Endothelial cell (in vitro differentiated cells): ENCODE measurements at regions not wholly inside any gene's neighbourhood (a gene's known extent, or its start where the extent isn't known, plus 50 kb on each side); places are given as distances from the start of the nearest gene placed in this dataset.

Source experiments
- DNase-seq: peaks from one replicate; pipeline ENCODE4 v3.0.0; 2021; ENCODE audit warnings: low spot score
- H3K27ac Mint-ChIP-seq: one replicate; pipeline ENCODE4 v1.8.0; 2021; ENCODE audit warnings: mixed read lengths, inconsistent platforms; ENCODE audit not compliant: unreplicated experiment
- H3K27me3 Mint-ChIP-seq: one replicate; pipeline ENCODE4 v1.8.0; 2021; ENCODE audit warnings: mild to moderate bottlenecking, moderate library complexity, mixed read lengths, inconsistent platforms; ENCODE audit not compliant: unreplicated experiment
- H3K36me3 Mint-ChIP-seq: one replicate; pipeline ENCODE4 v1.8.0; 2021; ENCODE audit warnings: mild to moderate bottlenecking, low read depth, mixed read lengths, inconsistent platforms; ENCODE audit not compliant: unreplicated experiment
- H3K4me1 Mint-ChIP-seq: one replicate; pipeline ENCODE4 v1.8.0; 2021; ENCODE audit warnings: mild to moderate bottlenecking, mixed read lengths, inconsistent platforms; ENCODE audit not compliant: unreplicated experiment
- H3K4me3 Mint-ChIP-seq: one replicate; pipeline ENCODE4 v1.8.0; 2021; ENCODE audit warnings: mild to moderate bottlenecking, mixed read lengths, inconsistent platforms; ENCODE audit not compliant: unreplicated experiment
- H3K9me3 Mint-ChIP-seq: one replicate; pipeline ENCODE4 v1.8.0; 2021; ENCODE audit warnings: mixed read lengths, inconsistent platforms; ENCODE audit not compliant: unreplicated experiment
- TF ChIP-seq, protein P1 (sequence below): fragments of 200-600 bp; sonication (generic); IDR thresholded peaks from one replicate; pipeline ENCODE4 v1.5.0; 2021; ENCODE audit warnings: antibody characterized with exemption; ENCODE audit not compliant: unreplicated experiment

DNA sequence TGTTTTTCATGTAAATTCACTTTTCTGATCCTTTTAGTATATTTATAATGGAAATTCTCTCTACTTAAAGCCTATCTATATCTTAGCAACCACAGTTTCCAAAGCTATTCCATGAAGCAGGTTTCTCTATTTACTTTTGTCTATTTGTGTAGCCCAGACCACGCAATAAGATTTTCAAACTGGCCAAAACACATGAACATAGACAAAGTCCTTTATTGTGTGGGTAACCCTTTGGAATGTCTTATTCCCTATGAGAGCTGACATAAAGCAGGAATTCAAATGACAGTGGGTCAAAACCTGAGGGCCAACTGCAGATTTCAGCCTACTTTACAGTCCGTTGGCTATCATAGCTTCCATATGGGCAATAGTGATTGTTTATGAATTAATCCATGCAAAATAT is 252.6 kb downstream of the LTN1 start:
- Mint-ChIP-seq H3K4me3 (no peak overlapping the region), H3K9me3 (no peaks in the 10 kb centered on the region)

DNA sequence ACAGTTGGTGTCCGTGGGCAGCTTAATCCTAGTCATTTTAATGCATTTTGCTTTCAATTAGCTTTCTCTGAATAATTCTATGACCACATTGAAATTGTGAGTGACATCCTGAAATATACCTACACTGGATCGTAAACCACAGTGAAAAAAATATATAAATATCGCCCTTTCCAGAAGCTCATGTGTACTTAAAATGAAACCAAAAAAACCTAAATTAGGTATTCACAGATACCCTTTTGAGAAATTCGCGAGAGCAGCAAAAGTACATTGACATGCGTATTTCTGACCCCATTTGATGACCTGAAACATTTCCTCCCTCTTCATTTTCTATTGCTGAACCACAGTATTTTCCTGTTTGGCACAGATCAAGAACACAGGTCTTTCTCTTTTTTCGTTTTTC is 253.8 kb downstream of the LTN1 start:
- Mint-ChIP-seq H3K27me3 (peaks cover 1% of the 10 kb centered on the region), H3K36me3 (no peaks in the 10 kb centered on the region), H3K4me1 (peaks cover 6% of the 10 kb centered on the region), H3K4me3 (no peak overlapping the region), H3K27ac (no peak overlapping the region), H3K9me3 (no peaks in the 10 kb centered on the region)
- DNase-seq, result no peak
- TF ChIP-seq, protein P1, sequence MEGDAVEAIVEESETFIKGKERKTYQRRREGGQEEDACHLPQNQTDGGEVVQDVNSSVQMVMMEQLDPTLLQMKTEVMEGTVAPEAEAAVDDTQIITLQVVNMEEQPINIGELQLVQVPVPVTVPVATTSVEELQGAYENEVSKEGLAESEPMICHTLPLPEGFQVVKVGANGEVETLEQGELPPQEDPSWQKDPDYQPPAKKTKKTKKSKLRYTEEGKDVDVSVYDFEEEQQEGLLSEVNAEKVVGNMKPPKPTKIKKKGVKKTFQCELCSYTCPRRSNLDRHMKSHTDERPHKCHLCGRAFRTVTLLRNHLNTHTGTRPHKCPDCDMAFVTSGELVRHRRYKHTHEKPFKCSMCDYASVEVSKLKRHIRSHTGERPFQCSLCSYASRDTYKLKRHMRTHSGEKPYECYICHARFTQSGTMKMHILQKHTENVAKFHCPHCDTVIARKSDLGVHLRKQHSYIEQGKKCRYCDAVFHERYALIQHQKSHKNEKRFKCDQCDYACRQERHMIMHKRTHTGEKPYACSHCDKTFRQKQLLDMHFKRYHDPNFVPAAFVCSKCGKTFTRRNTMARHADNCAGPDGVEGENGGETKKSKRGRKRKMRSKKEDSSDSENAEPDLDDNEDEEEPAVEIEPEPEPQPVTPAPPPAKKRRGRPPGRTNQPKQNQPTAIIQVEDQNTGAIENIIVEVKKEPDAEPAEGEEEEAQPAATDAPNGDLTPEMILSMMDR, result no peak

More for the DNA sequence above, 252.6 kb downstream of the LTN1 start:
- Mint-ChIP-seq H3K36me3 (no peaks in the 10 kb centered on the region), H3K27me3 (peaks cover 1% of the 10 kb centered on the region), H3K27ac (no peak overlapping the region), H3K4me1 (peaks cover 6% of the 10 kb centered on the region)
- TF ChIP-seq, protein P1, result no peak
- no peak for DNase-seq

DNA sequence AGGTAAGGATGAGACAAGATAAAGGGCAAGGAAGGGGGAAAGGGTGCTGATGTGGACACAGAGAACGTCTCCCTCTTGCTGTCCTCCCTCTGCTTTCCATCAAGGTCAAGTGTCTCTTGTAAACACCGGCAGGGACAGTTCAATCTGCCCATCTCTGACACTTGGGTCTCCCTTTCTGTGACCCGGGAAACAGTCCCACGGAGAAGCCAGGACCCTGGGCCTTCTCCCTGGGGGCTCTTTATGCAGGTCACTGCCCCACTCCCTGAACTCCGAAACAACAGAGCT is 254.3 kb downstream of the LTN1 start:
- H3K4me1 Mint-ChIP-seq, result peaks cover 6% of the 10 kb centered on the region
- H3K9me3 Mint-ChIP-seq, result no peaks in the 10 kb centered on the region
- H3K27me3 Mint-ChIP-seq, result peaks cover 1% of the 10 kb centered on the region

DNA sequence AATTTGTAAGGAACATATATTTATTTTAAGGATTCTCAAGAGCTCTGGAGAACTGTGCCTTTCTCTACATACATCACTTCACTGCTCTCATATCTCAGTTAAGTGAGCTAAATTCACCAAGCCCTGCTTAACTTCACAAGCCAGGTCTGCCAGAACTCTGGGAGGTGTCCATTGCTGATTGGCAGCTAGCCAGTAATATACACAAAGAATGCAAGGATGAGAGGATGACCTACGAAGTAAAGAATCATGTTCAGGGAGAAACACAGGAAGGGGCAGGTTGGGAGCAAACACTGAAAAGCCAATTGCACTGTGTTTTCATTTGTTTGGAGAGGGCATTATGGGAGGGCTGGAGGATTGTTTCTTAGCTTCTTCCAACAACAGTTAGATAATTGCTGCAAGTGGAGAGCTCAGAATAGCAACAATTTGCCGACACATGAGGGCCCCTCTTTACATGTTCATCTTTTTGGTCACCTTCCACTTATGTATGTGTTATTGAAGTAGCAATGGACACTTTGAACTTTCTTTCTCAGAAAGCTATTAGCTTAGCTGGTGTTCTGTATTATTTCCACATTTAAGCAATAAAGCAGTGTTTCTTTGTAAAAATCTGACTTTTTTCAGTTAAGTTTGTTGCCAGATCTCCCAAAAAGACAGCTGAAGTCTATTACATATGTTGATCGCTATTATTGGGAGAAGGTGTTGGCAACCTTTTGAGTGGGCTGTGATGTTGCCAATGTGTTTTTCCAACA is 254.8 kb downstream of the LTN1 start:
- DNase-seq, result no peak
- TF ChIP-seq, protein P1, result no peak
- no peak overlapping the region for H3K27ac Mint-ChIP-seq
- peaks cover 6% of the 10 kb centered on the region for H3K4me1 Mint-ChIP-seq
- H3K9me3 Mint-ChIP-seq, result no peaks in the 10 kb centered on the region
- no peak overlapping the region for H3K4me3 Mint-ChIP-seq
- H3K27me3 Mint-ChIP-seq, result no peaks in the 10 kb centered on the region
- no peaks in the 10 kb centered on the region for H3K36me3 Mint-ChIP-seq

More for the DNA sequence above, 254.3 kb downstream of the LTN1 start:
- Mint-ChIP-seq H3K36me3 (no peaks in the 10 kb centered on the region), H3K4me3 (no peak overlapping the region), H3K27ac (no peak overlapping the region)
- DNase-seq, result no peak
- TF ChIP-seq, protein P1, result no peak

DNA sequence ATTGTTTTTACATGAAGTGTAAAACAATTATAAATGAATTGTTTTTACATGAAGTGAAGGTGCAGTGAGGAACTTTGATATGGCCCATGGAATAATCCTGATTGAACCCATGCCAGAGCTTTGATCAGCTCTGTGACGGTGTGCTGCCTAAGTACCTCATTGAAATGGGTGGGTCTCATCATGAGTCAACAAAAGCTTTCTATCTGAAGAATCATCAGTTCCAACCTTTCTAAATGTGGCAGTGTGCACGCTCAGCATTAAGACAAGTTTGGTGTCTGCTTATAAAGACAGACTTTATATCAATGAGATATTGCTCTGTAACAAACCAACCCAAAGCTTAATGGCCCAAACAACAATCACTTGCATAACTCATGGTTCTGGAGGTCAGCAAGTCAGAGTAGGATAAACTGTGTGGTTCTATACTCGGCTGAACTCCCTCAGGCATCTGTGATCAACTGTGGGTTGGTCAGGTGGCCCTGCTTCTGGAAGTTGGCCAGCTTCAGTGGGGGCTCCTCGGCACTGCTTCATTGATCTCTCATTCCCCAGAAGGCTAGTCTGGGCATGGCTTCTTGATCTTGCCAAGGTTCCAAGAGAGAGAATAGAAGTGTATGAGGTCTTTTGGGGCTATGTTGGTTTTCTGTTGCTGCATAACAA is 258.0 kb downstream of the LTN1 start:
- peaks cover 5% of the 10 kb centered on the region for H3K4me1 Mint-ChIP-seq
- no peaks in the 10 kb centered on the region for H3K27me3 Mint-ChIP-seq
- no peak for DNase-seq
- H3K36me3 Mint-ChIP-seq, result no peaks in the 10 kb centered on the region
- H3K27ac Mint-ChIP-seq, result no peak overlapping the region
- H3K9me3 Mint-ChIP-seq, result no peaks in the 10 kb centered on the region
- no peak overlapping the region for H3K4me3 Mint-ChIP-seq
- TF ChIP-seq, protein P1, result no peak
